Activated CD4-positive, alpha-beta T cell treated with anti-CD3 and anti-CD28 coated beads for 4 hours (primary cell): ENCODE measurements at regions not wholly inside any gene's neighbourhood (a gene's known extent, or its start where the extent isn't known, plus 50 kb on each side); places are given as distances from the start of the nearest gene placed in this dataset.
"Not testable (repeated sequence)": the region's sequence is repeated elsewhere in the genome, so short reads cannot be mapped to it uniquely, and the experiment has no call there.

Experiments
- DNase-seq, 2 donors: peaks; one replicate each; pipeline ENCODE4 v3.0.0-alpha.2; 2020

GRCh38 chr3:81816473-81817250 is 55.2 kb upstream of the GBE1 start:
- no peak for DNase-seq

GRCh38 chr3:81812098-81812497 is 50.7 kb upstream of the GBE1 start:
- not testable (repeated sequence) for DNase-seq
